ENCODE measurements at regions not wholly inside any gene's neighbourhood (a gene's known extent, or its start where the extent isn't known, plus 50 kb on each side); places are given as distances from the start of the nearest gene placed in this dataset.
A peak's percentile ranks its signal among the peaks of the same experiment; 100 is the strongest.

GRCh38 chr2:234550511-234551107, 53.7 kb upstream of the ARL4C start:
- DNase-seq: peak; percentile 78

- DNase-seq: no peak
Measured at GRCh38 chr2:234550056-234550455, 53.2 kb upstream of the ARL4C start.

DNA sequence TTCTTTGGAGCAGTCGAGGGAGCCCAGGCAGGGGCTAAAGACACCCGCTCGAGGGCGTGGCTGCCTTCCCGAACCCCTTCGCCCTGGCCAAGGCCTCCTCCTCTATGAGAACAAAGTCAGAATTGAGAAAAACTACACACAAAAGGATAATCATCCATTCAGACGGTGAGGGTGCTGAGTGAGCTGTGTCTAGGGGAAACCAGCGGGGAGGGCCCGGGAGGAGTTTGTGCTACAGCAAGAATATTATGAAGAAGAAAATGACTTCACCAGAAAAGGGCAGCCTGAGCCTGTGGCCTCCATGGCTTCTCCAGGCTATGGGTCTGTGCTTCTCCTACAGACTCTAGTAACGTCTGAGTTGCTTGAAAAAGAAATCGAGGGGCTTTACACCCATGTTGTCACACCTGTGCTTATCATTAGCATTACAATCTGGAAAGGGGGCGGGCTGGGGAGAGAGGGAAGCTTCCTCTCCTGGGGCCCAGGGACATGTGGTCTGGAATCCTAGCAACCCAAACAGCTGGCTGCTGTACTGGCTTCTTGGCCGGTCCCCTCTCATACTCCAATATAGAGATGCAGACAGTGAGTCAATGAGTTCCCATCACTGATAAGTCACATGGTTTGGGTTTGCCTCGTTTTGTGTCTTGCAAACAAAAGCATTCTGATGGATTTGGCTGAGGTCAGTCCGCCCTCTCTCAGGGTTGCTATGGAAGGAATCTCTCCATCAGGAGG, 52.0 kb upstream of the ARL4C start:
- no peak for DNase-seq

GRCh38 chr2:234546770-234547169, 49.9 kb upstream of the ARL4C start:
- no peak for DNase-seq

Data from NCI-H2227 treated with DMSO at 0.1 percent for 48 hours (cell line).